Osteoblast (primary cell): ENCODE measurements at regions not wholly inside any gene's neighbourhood (a gene's known extent, or its start where the extent isn't known, plus 50 kb on each side); places are given as distances from the start of the nearest gene placed in this dataset.

ENCODE experiments used
- DNase-seq: peaks from one replicate; pipeline ENCODE4 v3.0.0; 2011; ENCODE audit warnings: low spot score, mixed read lengths; ENCODE audit not compliant: insufficient read length; ENCODE audit errors: missing footprints
- H2AFZ ChIP-seq: 2 replicates; pipeline ENCODE4 v1.6.0; 2011; ENCODE audit warnings: mild to moderate bottlenecking, low read length
- H3K27ac ChIP-seq: 2 replicates; pipeline ENCODE4 v1.5.1; 2011; ENCODE audit warnings: mild to moderate bottlenecking, low read depth, low read length, moderate library complexity
- H3K27me3 ChIP-seq: 2 replicates; pipeline ENCODE4 v1.6.0; 2012; ENCODE audit warnings: mild to moderate bottlenecking, control low read depth, inconsistent platforms, low read length, moderate library complexity; ENCODE audit not compliant: insufficient read depth
- H3K36me3 ChIP-seq: 2 replicates; pipeline ENCODE4 v1.5.1; 2011; ENCODE audit warnings: mild to moderate bottlenecking, low read length, control low read depth, moderate library complexity; ENCODE audit not compliant: insufficient read depth
- H3K4me1 ChIP-seq: 2 replicates; pipeline ENCODE4 v1.5.1; 2011; ENCODE audit warnings: mild to moderate bottlenecking, low read length, control low read depth, moderate library complexity; ENCODE audit not compliant: insufficient read depth
- H3K4me2 ChIP-seq: 2 replicates; pipeline ENCODE4 v1.6.0; 2011; ENCODE audit warnings: mild to moderate bottlenecking, low read length; ENCODE audit not compliant: insufficient read depth
- H3K4me3 ChIP-seq: fragments of 200-600 bp; sonication (generic); 3 replicates; pipeline ENCODE4 v1.5.1; 2012; ENCODE audit warnings: mild to moderate bottlenecking, low read length, inconsistent platforms; ENCODE audit not compliant: insufficient read depth
- H3K79me2 ChIP-seq: 2 replicates; pipeline ENCODE4 v1.6.0; 2012; ENCODE audit warnings: mild to moderate bottlenecking, low read length, control low read depth, inconsistent platforms; ENCODE audit not compliant: insufficient read depth
- H3K9me3 ChIP-seq: 2 replicates; pipeline ENCODE4 v1.5.1; 2011; ENCODE audit warnings: low read depth, low read length, control low read depth
- H4K20me1 ChIP-seq: 2 replicates; pipeline ENCODE4 v1.6.0; 2012; ENCODE audit warnings: mild to moderate bottlenecking, low read length, control low read depth; ENCODE audit not compliant: insufficient read depth
- TF ChIP-seq, protein P1 (sequence below): IDR thresholded peaks from 2 replicates; pipeline ENCODE4 v1.5.1; 2011; ENCODE audit warnings: mild to moderate bottlenecking, low read depth, low read length, moderate library complexity; ENCODE audit errors: extremely low read depth

DNA sequence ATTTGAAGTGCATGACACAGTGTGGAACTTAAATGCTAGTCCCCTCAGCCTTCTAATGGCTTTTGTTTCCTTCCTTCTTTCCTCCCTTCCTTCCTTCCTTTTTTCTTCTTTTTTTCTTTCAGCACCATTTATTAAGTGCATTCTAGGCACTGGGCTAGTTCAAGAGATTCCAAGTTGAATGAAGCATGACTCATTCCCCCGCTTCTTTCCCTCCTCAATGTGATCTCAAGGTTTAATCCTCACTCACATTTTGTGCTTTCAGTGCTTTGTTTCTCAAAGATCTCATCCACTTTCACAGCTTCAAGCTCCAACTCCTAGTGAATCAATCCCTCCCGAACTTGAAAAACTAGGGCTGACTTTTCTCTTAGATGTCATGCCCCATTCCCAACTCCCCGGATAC lies 90.1 kb downstream of the LBH start:
- Histone ChIP-seq H3K4me2 (no peak overlapping the region), H4K20me1 (no peaks in the 10 kb centered on the region), H3K36me3 (no peaks in the 10 kb centered on the region), H3K79me2 (no peaks in the 10 kb centered on the region), H3K27ac (no peak overlapping the region), H3K27me3 (no peaks in the 10 kb centered on the region), H3K4me3 (no peak overlapping the region), H3K4me1 (no peaks in the 10 kb centered on the region), H3K9me3 (no peaks in the 10 kb centered on the region), H2AFZ (no peak overlapping the region)
- DNase-seq = no peak
- TF ChIP-seq, protein P1, sequence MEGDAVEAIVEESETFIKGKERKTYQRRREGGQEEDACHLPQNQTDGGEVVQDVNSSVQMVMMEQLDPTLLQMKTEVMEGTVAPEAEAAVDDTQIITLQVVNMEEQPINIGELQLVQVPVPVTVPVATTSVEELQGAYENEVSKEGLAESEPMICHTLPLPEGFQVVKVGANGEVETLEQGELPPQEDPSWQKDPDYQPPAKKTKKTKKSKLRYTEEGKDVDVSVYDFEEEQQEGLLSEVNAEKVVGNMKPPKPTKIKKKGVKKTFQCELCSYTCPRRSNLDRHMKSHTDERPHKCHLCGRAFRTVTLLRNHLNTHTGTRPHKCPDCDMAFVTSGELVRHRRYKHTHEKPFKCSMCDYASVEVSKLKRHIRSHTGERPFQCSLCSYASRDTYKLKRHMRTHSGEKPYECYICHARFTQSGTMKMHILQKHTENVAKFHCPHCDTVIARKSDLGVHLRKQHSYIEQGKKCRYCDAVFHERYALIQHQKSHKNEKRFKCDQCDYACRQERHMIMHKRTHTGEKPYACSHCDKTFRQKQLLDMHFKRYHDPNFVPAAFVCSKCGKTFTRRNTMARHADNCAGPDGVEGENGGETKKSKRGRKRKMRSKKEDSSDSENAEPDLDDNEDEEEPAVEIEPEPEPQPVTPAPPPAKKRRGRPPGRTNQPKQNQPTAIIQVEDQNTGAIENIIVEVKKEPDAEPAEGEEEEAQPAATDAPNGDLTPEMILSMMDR = no peak

DNA sequence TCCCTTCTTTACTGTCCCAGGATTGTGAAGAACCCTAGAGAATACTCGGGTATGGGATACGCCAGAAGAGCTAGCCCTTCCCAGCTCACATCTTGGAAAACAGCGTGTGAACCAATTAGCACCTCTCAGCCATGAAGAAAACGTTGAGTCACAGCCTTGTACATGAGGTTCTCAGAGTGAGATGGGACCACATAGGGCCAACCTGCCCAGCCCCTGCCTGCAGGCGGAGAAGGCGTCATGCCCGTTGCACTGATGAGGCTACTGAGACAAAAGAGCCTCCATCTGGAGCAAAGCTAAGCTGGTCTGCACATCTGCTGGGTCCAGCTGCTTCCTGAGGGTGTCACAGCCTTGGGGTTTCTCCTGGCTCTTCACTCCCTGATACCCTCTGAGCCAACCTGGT lies 92.2 kb downstream of the LBH start:
- Histone ChIP-seq H3K4me2 (no peak overlapping the region), H3K4me3 (no peak overlapping the region), H2AFZ (no peak overlapping the region), H3K27me3 (no peaks in the 10 kb centered on the region), H3K9me3 (no peaks in the 10 kb centered on the region), H4K20me1 (no peaks in the 10 kb centered on the region), H3K27ac (no peak overlapping the region), H3K4me1 (no peaks in the 10 kb centered on the region), H3K36me3 (no peaks in the 10 kb centered on the region), H3K79me2 (no peaks in the 10 kb centered on the region)
- TF ChIP-seq, protein P1 = no peak
- DNase-seq = no peak

DNA sequence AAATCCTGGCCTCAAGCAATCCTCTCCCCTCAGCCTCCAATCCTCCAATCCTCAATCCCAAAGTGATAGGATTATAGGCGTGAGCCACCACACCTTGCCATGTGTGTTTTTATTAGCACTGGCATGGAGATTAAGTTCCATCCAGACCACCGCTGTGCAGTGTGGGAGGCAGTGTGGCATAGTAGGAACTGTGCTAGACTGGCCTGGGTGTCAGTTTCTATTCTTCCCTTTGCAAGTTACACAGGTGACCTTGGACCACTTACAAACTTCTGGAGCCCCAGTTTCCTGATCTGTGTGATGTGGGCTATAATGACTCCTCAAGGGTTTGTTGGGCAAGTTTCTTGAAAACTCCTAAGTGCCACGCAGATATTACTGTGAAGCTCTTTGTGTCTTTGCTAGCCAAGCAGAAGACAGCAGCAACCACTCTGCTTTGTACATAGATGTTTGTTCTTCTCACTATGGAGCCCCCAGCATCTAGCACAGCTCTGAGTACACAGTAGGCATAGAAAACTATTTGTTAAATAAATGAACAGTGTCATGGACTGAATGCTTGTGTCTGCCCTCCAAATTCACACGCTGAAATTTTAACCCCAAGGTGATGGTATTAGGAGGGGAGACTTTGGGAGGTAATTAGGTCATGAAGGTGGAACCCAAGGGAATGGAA lies 93.0 kb downstream of the LBH start:
- Histone ChIP-seq H4K20me1 (no peaks in the 10 kb centered on the region), H3K27me3 (no peaks in the 10 kb centered on the region)

DNA sequence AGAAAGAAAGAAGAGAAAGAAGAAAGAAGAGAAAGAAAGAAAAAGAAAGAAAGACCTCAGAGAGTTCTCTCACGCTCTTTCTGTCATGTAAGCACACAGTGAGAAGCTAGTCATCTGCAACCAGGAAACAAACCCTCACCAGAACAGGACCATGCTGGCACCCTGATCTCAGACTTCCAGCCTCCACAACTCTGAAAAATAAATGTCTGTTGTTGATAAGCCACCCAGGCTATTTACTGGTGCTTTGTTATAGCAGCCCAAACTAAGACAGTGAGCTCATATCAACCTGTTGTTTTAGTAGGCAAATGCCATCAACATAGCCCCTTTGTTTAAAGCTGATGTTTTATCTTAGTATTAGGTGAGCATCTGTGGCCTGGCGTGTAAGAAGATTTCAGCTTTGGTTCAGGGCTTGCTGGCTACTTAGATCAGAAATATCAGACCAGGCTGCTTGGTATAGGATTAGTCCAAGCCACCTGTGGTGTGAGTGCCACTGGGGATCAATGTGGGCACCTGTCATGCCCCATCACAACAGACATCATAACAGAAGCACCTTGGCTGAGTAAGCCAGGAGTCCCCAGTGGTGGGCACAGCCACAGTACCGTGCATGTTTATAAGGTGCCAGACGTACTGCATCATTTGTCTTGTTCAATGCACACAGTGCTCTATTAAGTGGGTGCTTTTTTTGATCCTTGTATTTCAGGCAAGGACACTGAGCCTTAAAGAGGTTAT lies 94.4 kb downstream of the LBH start:
- DNase-seq = no peak
- Histone ChIP-seq H3K79me2 (no peaks in the 10 kb centered on the region), H3K4me1 (no peaks in the 10 kb centered on the region), H3K27me3 (no peaks in the 10 kb centered on the region), H4K20me1 (no peaks in the 10 kb centered on the region), H2AFZ (no peak overlapping the region), H3K4me3 (no peak overlapping the region), H3K27ac (no peak overlapping the region), H3K36me3 (no peaks in the 10 kb centered on the region), H3K9me3 (no peaks in the 10 kb centered on the region), H3K4me2 (no peak overlapping the region)
- TF ChIP-seq, protein P1 = no peak

More for the DNA sequence above, 93.0 kb downstream of the LBH start:
- H3K9me3 ChIP-seq = no peaks in the 10 kb centered on the region
- H2AFZ ChIP-seq = no peak overlapping the region
- H3K36me3 ChIP-seq = no peaks in the 10 kb centered on the region
- no peaks in the 10 kb centered on the region for H3K4me1 ChIP-seq
- TF ChIP-seq, protein P1 = no peak
- no peaks in the 10 kb centered on the region for H3K79me2 ChIP-seq
- no peak overlapping the region for H3K4me3 ChIP-seq
- DNase-seq = no peak
- no peak overlapping the region for H3K4me2 ChIP-seq
- no peak overlapping the region for H3K27ac ChIP-seq
